Caco-2 (cell line): ENCODE measurements at regions not wholly inside any gene's neighbourhood (a gene's known extent, or its start where the extent isn't known, plus 50 kb on each side); places are given as distances from the start of the nearest gene placed in this dataset.

Experiments used
- BruUV-seq: library from RNA; stranded (reverse); fragments of 400-500 nt; replicated peaks from 2 replicates; lab custom pipeline; 2021; lab: Mats Ljungman, UMichigan
- CTCF ChIA-PET: fragments of 300-600 bp; sonication (Branson Sonifier 250); formaldehyde crosslinking; loops from one replicate; lab custom pipeline; 2022; ENCODE audit warnings: antibody characterized with exemption; lab: Charles Lee
- POLR2A ChIA-PET: fragments of 300-600 bp; sonication (Branson Sonifier 250); formaldehyde crosslinking; loops from one replicate; lab custom pipeline; 2022; ENCODE audit warnings: antibody characterized with exemption; lab: Charles Lee
- DNase-seq, 2 experiments: peaks; one replicate each; pipeline versions ENCODE4 v3.0.0 to v3.0.0-alpha.2; 2020 to 2022
- H3K27me3 ChIP-seq: replicated peaks from 2 replicates; pipeline ENCODE4 v1.6.0; 2011; ENCODE audit warnings: low read length; ENCODE audit not compliant: control insufficient read depth, insufficient read depth
- H3K36me3 ChIP-seq: 2 replicates; pipeline ENCODE4 v1.5.1; 2011; ENCODE audit warnings: low read length; ENCODE audit not compliant: control insufficient read depth, insufficient read depth
- H3K4me1 ChIP-seq: fragments of 250-450 bp; sonication (Bioruptor Pico); 2 replicates; pipeline ENCODE4 v1.5.1; 2020; ENCODE audit warnings: mild to moderate bottlenecking
- H3K4me3 ChIP-seq: 2 replicates; pipeline ENCODE4 v1.5.1; 2011; ENCODE audit warnings: low read depth, mild to moderate bottlenecking, control low read depth, low read length
- H3K9me3 ChIP-seq: fragments of 250-450 bp; sonication (Bioruptor Pico); 2 replicates; pipeline ENCODE4 v1.5.1; 2020; ENCODE audit warnings: mild to moderate bottlenecking, moderate library complexity
- H3K27ac Mint-ChIP-seq: one replicate; pipeline ENCODE4 v1.8.0; 2022; ENCODE audit warnings: mixed read lengths; ENCODE audit not compliant: unreplicated experiment
- H3K27me3 Mint-ChIP-seq: one replicate; pipeline ENCODE4 v1.8.0; 2022; ENCODE audit warnings: mixed read lengths; ENCODE audit not compliant: insufficient read depth, unreplicated experiment
- H3K36me3 Mint-ChIP-seq: one replicate; pipeline ENCODE4 v1.8.0; 2022; ENCODE audit warnings: mild to moderate bottlenecking, mixed read lengths; ENCODE audit not compliant: insufficient read depth, unreplicated experiment
- H3K4me1 Mint-ChIP-seq: one replicate; pipeline ENCODE4 v1.8.0; 2022; ENCODE audit warnings: low read depth, mixed read lengths; ENCODE audit not compliant: unreplicated experiment
- H3K4me3 Mint-ChIP-seq: one replicate; pipeline ENCODE4 v1.8.0; 2022; ENCODE audit warnings: mild to moderate bottlenecking, moderate library complexity, mixed read lengths; ENCODE audit not compliant: unreplicated experiment
- H3K9me3 Mint-ChIP-seq: one replicate; pipeline ENCODE4 v1.8.0; 2022; ENCODE audit warnings: mixed read lengths; ENCODE audit not compliant: unreplicated experiment
- intact Hi-C: fragments of 100-400 bp; cut with micrococcal nuclease; formaldehyde crosslinking; loops from one replicate; pipeline ENCODE4 v1.10.0; 2022; ENCODE audit not compliant: unreplicated experiment
- TF ChIP-seq, protein P1 (sequence below), 2 experiments: fragments of 200-600 bp in 1 of 2; IDR thresholded peaks; 1 replicate in 1 of 2; 2 replicates in 1 of 2; pipeline versions ENCODE4 v1.5.1 to v1.8.0; 2011 to 2022; ENCODE audit warnings: antibody characterized with exemption in 1 of 2, control low read depth in 1 of 2, inconsistent platforms in 1 of 2, low read depth in 1 of 2, low read length in 1 of 2, mild to moderate bottlenecking in 1 of 2, moderate library complexity in 1 of 2; ENCODE audit not compliant: insufficient read depth in 1 of 2, severe bottlenecking in 1 of 2, unreplicated experiment in 1 of 2

GRCh38 chr15:87561641-87562040, 694.9 kb downstream of the NTRK3 start:
- Mint-ChIP-seq H3K36me3 (no peaks in the 10 kb centered on the region), H3K27me3 (peaks cover 7% of the 10 kb centered on the region), H3K9me3 (no peaks in the 10 kb centered on the region), H3K4me3 (no peak overlapping the region), H3K27ac (no peak overlapping the region), H3K4me1 (peaks cover under 1% of the 10 kb centered on the region)
- no TSS peak for BruUV-seq
- TF ChIP-seq, protein P1, sequence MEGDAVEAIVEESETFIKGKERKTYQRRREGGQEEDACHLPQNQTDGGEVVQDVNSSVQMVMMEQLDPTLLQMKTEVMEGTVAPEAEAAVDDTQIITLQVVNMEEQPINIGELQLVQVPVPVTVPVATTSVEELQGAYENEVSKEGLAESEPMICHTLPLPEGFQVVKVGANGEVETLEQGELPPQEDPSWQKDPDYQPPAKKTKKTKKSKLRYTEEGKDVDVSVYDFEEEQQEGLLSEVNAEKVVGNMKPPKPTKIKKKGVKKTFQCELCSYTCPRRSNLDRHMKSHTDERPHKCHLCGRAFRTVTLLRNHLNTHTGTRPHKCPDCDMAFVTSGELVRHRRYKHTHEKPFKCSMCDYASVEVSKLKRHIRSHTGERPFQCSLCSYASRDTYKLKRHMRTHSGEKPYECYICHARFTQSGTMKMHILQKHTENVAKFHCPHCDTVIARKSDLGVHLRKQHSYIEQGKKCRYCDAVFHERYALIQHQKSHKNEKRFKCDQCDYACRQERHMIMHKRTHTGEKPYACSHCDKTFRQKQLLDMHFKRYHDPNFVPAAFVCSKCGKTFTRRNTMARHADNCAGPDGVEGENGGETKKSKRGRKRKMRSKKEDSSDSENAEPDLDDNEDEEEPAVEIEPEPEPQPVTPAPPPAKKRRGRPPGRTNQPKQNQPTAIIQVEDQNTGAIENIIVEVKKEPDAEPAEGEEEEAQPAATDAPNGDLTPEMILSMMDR (IDR thresholded peaks at IDR 0.05; ENCODE audit: insufficient read depth in 1 of 2, low read depth in 1 of 2, low read length in 1 of 2, severe bottlenecking in 1 of 2, unreplicated experiment in 1 of 2): no peak
- H3K4me1 ChIP-seq: peaks cover 5% of the 10 kb centered on the region
- no peaks in the 10 kb centered on the region for H3K27me3 ChIP-seq
- no peaks in the 10 kb centered on the region for H3K9me3 ChIP-seq
- ChIA-PET POLR2A (no interaction called here), CTCF (no interaction called here)
- no peaks in the 10 kb centered on the region for H3K36me3 ChIP-seq
- no peak overlapping the region for H3K4me3 ChIP-seq
- intact Hi-C loops: no loop called here
- DNase-seq: no peak

DNA sequence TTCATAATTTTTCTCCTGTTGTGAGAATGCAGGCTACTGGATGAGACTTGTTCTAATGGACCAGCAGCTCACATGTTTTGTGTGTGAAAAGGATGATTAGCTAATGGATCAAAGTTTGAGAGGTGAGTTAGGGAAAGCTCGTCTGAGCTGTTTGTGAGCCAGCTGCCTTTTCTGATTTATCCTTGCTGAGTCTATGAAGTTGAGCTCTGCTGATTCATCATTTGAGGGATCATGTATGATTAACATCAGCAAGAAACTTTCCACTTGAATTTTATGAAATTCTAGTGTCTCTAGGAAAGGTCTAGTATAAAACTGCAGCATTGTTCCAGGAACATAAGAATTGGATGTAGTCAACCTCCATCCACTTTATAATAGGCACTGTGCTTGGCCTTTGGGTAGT, 698.7 kb downstream of the NTRK3 start:
- ChIA-PET POLR2A (no interaction called here), CTCF (no interaction called here)
- no TSS peak for BruUV-seq
- no peak overlapping the region for H3K27ac Mint-ChIP-seq
- Histone ChIP-seq H3K4me3 (no peak overlapping the region), H3K9me3 (no peaks in the 10 kb centered on the region), H3K4me1 (peaks cover 13% of the 10 kb centered on the region), H3K27me3 (no peaks in the 10 kb centered on the region), H3K36me3 (no peaks in the 10 kb centered on the region)
- H3K4me1 Mint-ChIP-seq: peaks cover 11% of the 10 kb centered on the region
- TF ChIP-seq, protein P1 (IDR thresholded peaks at IDR 0.05; ENCODE audit: insufficient read depth in 1 of 2, low read depth in 1 of 2, low read length in 1 of 2, severe bottlenecking in 1 of 2, unreplicated experiment in 1 of 2): no peak
- peaks cover 7% of the 10 kb centered on the region for H3K9me3 Mint-ChIP-seq
- H3K36me3 Mint-ChIP-seq: no peaks in the 10 kb centered on the region
- intact Hi-C loops: no loop called here
- H3K27me3 Mint-ChIP-seq: peaks cover 5% of the 10 kb centered on the region
- DNase-seq: no peak
- no peak overlapping the region for H3K4me3 Mint-ChIP-seq

DNA sequence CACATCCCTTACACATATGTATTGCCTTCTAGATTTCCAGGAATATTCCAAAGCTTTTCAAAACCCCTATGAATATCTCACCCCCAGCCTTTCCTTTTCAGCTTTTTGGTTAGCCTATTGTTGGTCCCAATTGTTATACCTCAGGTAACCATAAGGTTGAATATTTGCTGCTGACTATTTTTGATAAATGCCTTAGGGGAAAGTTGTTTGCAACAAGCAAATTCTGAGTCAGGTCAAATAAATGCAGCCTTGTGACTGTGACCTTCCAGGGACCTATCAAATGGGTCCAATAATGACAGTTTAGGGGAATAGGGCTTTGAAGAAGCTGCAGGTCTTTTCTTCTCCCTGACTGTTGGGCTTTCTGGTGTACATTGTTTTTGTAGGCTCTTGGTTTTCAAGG, 699.7 kb downstream of the NTRK3 start:
- ChIA-PET CTCF (interaction anchor here (0.7 kb wide), 1 partner anchor 259 kb away, joined by 3 read pairs; no protein-coding TSS in a partner anchor), POLR2A (no interaction called here)
- H3K27ac Mint-ChIP-seq: no peak overlapping the region
- peaks cover 3% of the 10 kb centered on the region for H3K27me3 Mint-ChIP-seq
- no peak overlapping the region for H3K4me3 ChIP-seq
- no TSS peak for BruUV-seq
- H3K4me3 Mint-ChIP-seq: no peak overlapping the region
- no peaks in the 10 kb centered on the region for H3K36me3 Mint-ChIP-seq
- peaks cover 13% of the 10 kb centered on the region for H3K4me1 ChIP-seq
- intact Hi-C loops: loop anchor here (1.0 kb wide), 1 partner anchor 51 kb away; no protein-coding TSS in a partner anchor
- no peaks in the 10 kb centered on the region for H3K9me3 ChIP-seq
- peaks cover 11% of the 10 kb centered on the region for H3K4me1 Mint-ChIP-seq
- no peaks in the 10 kb centered on the region for H3K36me3 ChIP-seq
- DNase-seq: no peak
- peaks cover 7% of the 10 kb centered on the region for H3K9me3 Mint-ChIP-seq
- no peaks in the 10 kb centered on the region for H3K27me3 ChIP-seq
- TF ChIP-seq, protein P1 (IDR thresholded peaks at IDR 0.05; ENCODE audit: insufficient read depth in 1 of 2, low read depth in 1 of 2, low read length in 1 of 2, severe bottlenecking in 1 of 2, unreplicated experiment in 1 of 2): no peak
